ENCODE measurements at regions not wholly inside any gene's neighbourhood (a gene's known extent, or its start where the extent isn't known, plus 50 kb on each side); places are given as distances from the start of the nearest gene placed in this dataset.

DNA sequence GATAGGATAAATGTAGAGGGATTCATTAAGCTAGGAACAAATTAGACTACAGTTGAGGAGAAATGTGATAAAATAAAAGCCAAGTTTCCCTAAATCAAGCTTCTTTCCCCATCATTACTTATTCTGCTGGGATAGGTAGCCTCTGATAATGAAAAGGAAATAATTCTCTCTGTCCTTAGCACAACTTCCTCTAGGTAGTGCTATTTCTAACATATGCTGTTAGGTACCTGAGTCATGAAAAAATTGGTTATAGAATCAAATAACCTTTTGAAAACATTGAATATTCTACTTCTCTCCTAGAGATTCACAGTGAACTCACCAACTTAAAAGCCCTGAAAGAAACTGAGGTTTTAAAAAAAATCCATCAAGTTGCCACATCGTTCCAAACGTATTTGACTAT lies 1793.1 kb downstream of the EFNA5 start:
- no peak for TF ChIP-seq ELF1 (IDR thresholded peaks at IDR 0.05; ENCODE audit: borderline replicate concordance, low read depth)
- peak; percentile 5 to 30 (median 29); a peak in 3 of 6 replicates for TF ChIP-seq CTCF (IDR thresholded peaks at IDR 0.05 in 2 of 3, conservative IDR thresholded peaks at IDR 0.05 in 1 of 3; ENCODE audit: borderline replicate concordance in 1 of 3, insufficient read depth in 1 of 3, low read depth in 2 of 3, low read length in 2 of 3)
- peak; percentile 20; the same call in 1 of the 2 replicates for TF ChIP-seq RAD21 (IDR thresholded peaks at IDR 0.05; ENCODE audit: low read depth)
- no peak for TF ChIP-seq ATF3 (IDR thresholded peaks at IDR 0.05)
- RAD21 ChIA-PET (ENCODE audit: low non-redundant PET in 1 of 2, low total read pairs in 2 of 2, uncharacterized antibody in 2 of 2, unreplicated experiment in 2 of 2), result no interaction called here
- no TSS peak for BruUV-seq (replicated peaks)
- no peak overlapping the region for H3K4me2 ChIP-seq (ENCODE audit: low read length)
- H3K27ac ChIP-seq (ENCODE audit: low read depth, low read length), result no peak overlapping the region
- ATAC-seq (no peak), DNase-seq (ENCODE audit: low read depth, low spot score) (no peak)
- no peak overlapping the region for H3K9ac ChIP-seq (ENCODE audit: low read length)
- no peaks in the 10 kb centered on the region for H3K9me3 ChIP-seq (ENCODE audit: control insufficient read depth in 1 of 2, insufficient read depth in 1 of 2, low read depth in 1 of 2, low read length in 2 of 2)
- POLR2A ChIA-PET, result no interaction called here
- CTCF ChIA-PET, result interaction anchor here (0.9 kb wide), 1 partner anchor 9 kb away, joined by 4 read pairs; no protein-coding TSS in a partner anchor
- H3K4me3 ChIP-seq (replicated peaks in 1 of 2; ENCODE audit: low read depth in 1 of 2, low read length in 2 of 2), result no peak overlapping the region
- peak overlapping the region; percentile 37 for H2AFZ ChIP-seq (ENCODE audit: low read depth, low read length, poor library complexity, severe bottlenecking)
- H3K27me3 ChIP-seq (ENCODE audit: insufficient read depth, low read length), result no peaks in the 10 kb centered on the region
- no peaks in the 10 kb centered on the region for H3K79me2 ChIP-seq (ENCODE audit: insufficient read depth, low read length)
- no peaks in the 10 kb centered on the region for H3K4me1 ChIP-seq (ENCODE audit: control insufficient read depth in 1 of 2, insufficient read depth in 2 of 2, low read length in 2 of 2)
- no peaks in the 10 kb centered on the region for H4K20me1 ChIP-seq (ENCODE audit: insufficient read depth)
- H3K36me3 ChIP-seq (ENCODE audit: control insufficient read depth in 1 of 2, insufficient read depth in 2 of 2, low read length in 2 of 2), result no peaks in the 10 kb centered on the region
- no peaks in the 10 kb centered on the region for H3K9me2 ChIP-seq (ENCODE audit: insufficient read depth)
- intact Hi-C loops (cut with micrococcal nuclease), result no loop called here

- Histone ChIP-seq H3K9ac (ENCODE audit: low read length) (no peak overlapping the region), H3K27me3 (ENCODE audit: insufficient read depth, low read length) (no peaks in the 10 kb centered on the region), H3K36me3 (ENCODE audit: control insufficient read depth in 1 of 2, insufficient read depth in 2 of 2, low read length in 2 of 2) (no peaks in the 10 kb centered on the region), H3K4me3 (replicated peaks in 1 of 2; ENCODE audit: low read depth in 1 of 2, low read length in 2 of 2) (no peak overlapping the region), H3K27ac (ENCODE audit: low read depth, low read length) (no peak overlapping the region), H3K79me2 (ENCODE audit: insufficient read depth, low read length) (no peaks in the 10 kb centered on the region), H3K9me2 (ENCODE audit: insufficient read depth) (no peaks in the 10 kb centered on the region), H2AFZ (ENCODE audit: low read depth, low read length, poor library complexity, severe bottlenecking) (no peak overlapping the region), H4K20me1 (ENCODE audit: insufficient read depth) (no peaks in the 10 kb centered on the region), H3K4me2 (ENCODE audit: low read length) (no peak overlapping the region), H3K9me3 (ENCODE audit: control insufficient read depth in 1 of 2, insufficient read depth in 1 of 2, low read depth in 1 of 2, low read length in 2 of 2) (no peaks in the 10 kb centered on the region), H3K4me1 (ENCODE audit: control insufficient read depth in 1 of 2, insufficient read depth in 2 of 2, low read length in 2 of 2) (no peaks in the 10 kb centered on the region)
- ATAC-seq (no peak), DNase-seq (ENCODE audit: low read depth, low spot score) (no peak)
- POLR2A ChIA-PET, result no interaction called here
- intact Hi-C loops (cut with micrococcal nuclease), result no loop called here
- CTCF ChIA-PET, result no interaction called here
- RAD21 ChIA-PET (ENCODE audit: low non-redundant PET in 1 of 2, low total read pairs in 2 of 2, uncharacterized antibody in 2 of 2, unreplicated experiment in 2 of 2), result no interaction called here
- no TSS peak for BruUV-seq (replicated peaks)
- TF ChIP-seq ZFX (IDR thresholded peaks at IDR 0.05) (no peak), EZH2phosphoT487 (IDR thresholded peaks at IDR 0.05; ENCODE audit: borderline replicate concordance) (no peak), EGR1 (IDR thresholded peaks at IDR 0.05; ENCODE audit: low read depth) (no peak), CTCF (IDR thresholded peaks at IDR 0.05 in 2 of 3, conservative IDR thresholded peaks at IDR 0.05 in 1 of 3; ENCODE audit: borderline replicate concordance in 1 of 3, insufficient read depth in 1 of 3, low read depth in 2 of 3, low read length in 2 of 3) (no peak), POLR2AphosphoS5 (IDR thresholded peaks at IDR 0.05; ENCODE audit: low read depth, low read length) (no peak), POLR2A (IDR thresholded peaks at IDR 0.05; ENCODE audit: borderline replicate concordance, extremely low read depth, insufficient read depth, insufficient read length) (no peak), ATF3 (IDR thresholded peaks at IDR 0.05) (no peak), REST (IDR thresholded peaks at IDR 0.05; ENCODE audit: low read depth) (no peak), SIN3A (IDR thresholded peaks at IDR 0.05; ENCODE audit: low read depth) (no peak)
- TF ChIP-seq, protein P1, sequence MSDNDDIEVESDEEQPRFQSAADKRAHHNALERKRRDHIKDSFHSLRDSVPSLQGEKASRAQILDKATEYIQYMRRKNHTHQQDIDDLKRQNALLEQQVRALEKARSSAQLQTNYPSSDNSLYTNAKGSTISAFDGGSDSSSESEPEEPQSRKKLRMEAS (IDR thresholded peaks at IDR 0.05), result no peak
These were observed 1796.4 kb downstream of the EFNA5 start for GRCh38 chr5:105874316-105874715.

Data from HCT116 (cell line).